ENCODE measurements at regions not wholly inside any gene's neighbourhood (a gene's known extent, or its start where the extent isn't known, plus 50 kb on each side); places are given as distances from the start of the nearest gene placed in this dataset.

DNA sequence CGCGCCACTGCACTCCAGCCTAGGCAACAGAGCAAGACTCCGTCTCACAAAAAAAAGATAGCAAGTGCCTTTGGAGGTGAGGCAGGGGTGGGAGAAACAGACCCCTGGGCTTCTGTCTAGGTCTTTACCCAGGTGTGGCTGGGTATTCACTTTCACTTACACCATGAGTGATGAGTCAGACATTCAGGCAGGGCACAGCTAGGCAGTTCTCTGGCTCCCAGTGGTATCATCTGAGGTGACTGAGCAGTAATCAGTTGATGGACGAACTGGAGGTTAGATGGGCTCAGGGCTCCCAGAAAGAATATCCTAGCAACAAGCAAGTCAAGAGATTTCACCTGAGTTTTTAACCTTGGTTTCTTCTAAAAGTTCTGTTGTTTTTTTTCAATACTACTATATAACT is 107.0 kb upstream of the RAB6C start:
- TF ChIP-seq ZC3H13 (CRISPR knock-in tag; IDR thresholded peaks at IDR 0.05) (no peak), EZH2 (conservative IDR thresholded peaks at IDR 0.05; ENCODE audit: low read depth, low read length) (no peak), IRF9 (CRISPR knock-in tag; IDR thresholded peaks at IDR 0.05; ENCODE audit: borderline replicate concordance) (no peak), ZNF234 (CRISPR knock-in tag; conservative IDR thresholded peaks at IDR 0.05) (no peak), DPF2 (CRISPR knock-in tag; IDR thresholded peaks at IDR 0.05; ENCODE audit: borderline replicate concordance, low read depth) (no peak), ZBTB49 (CRISPR knock-in tag; IDR thresholded peaks at IDR 0.05; ENCODE audit: borderline replicate concordance) (no peak)
